Esophagus squamous epithelium (tissue), 5 donors: ENCODE measurements at regions not wholly inside any gene's neighbourhood (a gene's known extent, or its start where the extent isn't known, plus 50 kb on each side); places are given as distances from the start of the nearest gene placed in this dataset.

Source experiments
- DNase-seq: peaks from one replicate; lab custom pipeline; 2025; lab: John Stamatoyannopoulos, UW
- H3K27ac ChIP-seq, 4 donors: fragments of 200-600 bp; sonication (generic); one replicate each; pipeline ENCODE4 v1.5.1; 2016 to 2019; ENCODE audit warnings: mild to moderate bottlenecking in 1 of 4
- H3K27me3 ChIP-seq, 4 donors: fragments of 200-600 bp; sonication (generic); 1 replicate in 3 of 4; 2 replicates in 1 of 4; pipeline versions ENCODE4 v1.5.1 to v1.6.0; 2017 to 2021; ENCODE audit warnings: antibody characterized with exemption in 1 of 4
- H3K36me3 ChIP-seq, 3 donors: fragments of 200-600 bp; sonication (generic); one replicate each; pipeline ENCODE4 v1.5.1; 2016 to 2019
- H3K4me1 ChIP-seq, 3 donors: fragments of 200-600 bp; sonication (generic); one replicate each; pipeline ENCODE4 v1.5.1; 2017 to 2019
- H3K4me3 ChIP-seq, 4 donors: fragments of 200-600 bp; sonication (generic); 1 replicate in 3 of 4; 2 replicates in 1 of 4; pipeline ENCODE4 v1.5.1; 2016 to 2019; ENCODE audit warnings: mild to moderate bottlenecking in 2 of 4, moderate library complexity in 1 of 4
- H3K9me3 ChIP-seq, 3 donors: fragments of 200-600 bp; sonication (generic); one replicate each; pipeline ENCODE4 v1.5.1; 2016 to 2019
- POLR2A ChIP-seq, 4 donors: fragments of 450-650 bp; IDR thresholded peaks; one replicate each; pipeline ENCODE4 v1.6.1; 2017; ENCODE audit warnings: antibody characterized with exemption in 4 of 4, mild to moderate bottlenecking in 4 of 4, moderate library complexity in 3 of 4
- WGBS, 2 donors: methylation state at CpG; one replicate each; pipeline ENCODE4 v1.1.5; 2018; 5-methylcytosine and 5-hydroxymethylcytosine counted together
- intact Hi-C: fragments of 100-400 bp; cut with DNase I; formaldehyde crosslinking; loops from one replicate; pipeline ENCODE4 v1.15.0; 2022
- small RNA-seq, 4 donors: library from RNA; depleted of rRNA; stranded (forward); fragments of <200 nt; gene quantifications; one replicate each; pipeline ENCODE3, GENCODE V24; 2016
- TF ChIP-seq, protein P1 (sequence below), 6 experiments: fragments of 450-650 bp in 4 of 6; fragments of 200-600 bp in 2 of 6; sonication (generic) in 2 of 6; IDR thresholded peaks; one replicate each; pipeline ENCODE4 v1.5.1; 2016 to 2019; ENCODE audit warnings: antibody characterized with exemption in 6 of 6, mild to moderate bottlenecking in 4 of 6, moderate library complexity in 4 of 6
- donor health status: DM: yes; HTN: yes; CAD: no.

DNA sequence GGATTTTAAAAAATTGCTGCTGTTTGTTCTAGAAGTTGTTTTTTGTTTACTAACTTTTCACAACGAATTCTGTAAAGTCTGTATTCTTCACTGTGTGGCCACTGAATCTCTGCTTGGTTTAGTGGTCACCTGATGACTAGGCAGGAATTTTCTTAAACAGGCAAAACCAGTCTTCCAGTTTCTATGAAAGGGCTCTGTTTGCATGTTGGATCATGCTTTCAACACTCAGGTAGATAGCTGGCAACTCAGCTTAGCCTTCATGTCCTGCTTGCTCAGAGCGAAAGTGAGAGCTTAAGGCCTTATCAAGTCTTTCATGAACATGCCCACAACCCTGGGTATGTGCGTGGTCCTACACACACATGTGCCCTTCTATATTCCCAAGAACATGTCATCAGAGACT, 52.4 kb upstream of the CCDC190 start:
- Histone ChIP-seq H3K4me1 (peaks cover 4 to 26% (median 8%) of the 10 kb centered on the region in 3 donors), H3K27me3 (no peaks in the 10 kb centered on the region), H3K9me3 (peaks cover 0 to 14% (median 8%) of the 10 kb centered on the region in 3 donors), H3K4me3 (no peak overlapping the region), H3K27ac (peak overlapping the region; percentile 77 to 89 (median 80)), H3K36me3 (no peaks in the 10 kb centered on the region)
- intact Hi-C loops = no loop called here
- no peak for TF ChIP-seq POLR2A (IDR thresholded peaks at IDR 0.05)
- TF ChIP-seq, protein P1, sequence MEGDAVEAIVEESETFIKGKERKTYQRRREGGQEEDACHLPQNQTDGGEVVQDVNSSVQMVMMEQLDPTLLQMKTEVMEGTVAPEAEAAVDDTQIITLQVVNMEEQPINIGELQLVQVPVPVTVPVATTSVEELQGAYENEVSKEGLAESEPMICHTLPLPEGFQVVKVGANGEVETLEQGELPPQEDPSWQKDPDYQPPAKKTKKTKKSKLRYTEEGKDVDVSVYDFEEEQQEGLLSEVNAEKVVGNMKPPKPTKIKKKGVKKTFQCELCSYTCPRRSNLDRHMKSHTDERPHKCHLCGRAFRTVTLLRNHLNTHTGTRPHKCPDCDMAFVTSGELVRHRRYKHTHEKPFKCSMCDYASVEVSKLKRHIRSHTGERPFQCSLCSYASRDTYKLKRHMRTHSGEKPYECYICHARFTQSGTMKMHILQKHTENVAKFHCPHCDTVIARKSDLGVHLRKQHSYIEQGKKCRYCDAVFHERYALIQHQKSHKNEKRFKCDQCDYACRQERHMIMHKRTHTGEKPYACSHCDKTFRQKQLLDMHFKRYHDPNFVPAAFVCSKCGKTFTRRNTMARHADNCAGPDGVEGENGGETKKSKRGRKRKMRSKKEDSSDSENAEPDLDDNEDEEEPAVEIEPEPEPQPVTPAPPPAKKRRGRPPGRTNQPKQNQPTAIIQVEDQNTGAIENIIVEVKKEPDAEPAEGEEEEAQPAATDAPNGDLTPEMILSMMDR (IDR thresholded peaks at IDR 0.05) = no peak
- no peak for DNase-seq
- 38 to 50% methylated on average over 3 of the region's 3 CpGs for WGBS, 2 donors

DNA sequence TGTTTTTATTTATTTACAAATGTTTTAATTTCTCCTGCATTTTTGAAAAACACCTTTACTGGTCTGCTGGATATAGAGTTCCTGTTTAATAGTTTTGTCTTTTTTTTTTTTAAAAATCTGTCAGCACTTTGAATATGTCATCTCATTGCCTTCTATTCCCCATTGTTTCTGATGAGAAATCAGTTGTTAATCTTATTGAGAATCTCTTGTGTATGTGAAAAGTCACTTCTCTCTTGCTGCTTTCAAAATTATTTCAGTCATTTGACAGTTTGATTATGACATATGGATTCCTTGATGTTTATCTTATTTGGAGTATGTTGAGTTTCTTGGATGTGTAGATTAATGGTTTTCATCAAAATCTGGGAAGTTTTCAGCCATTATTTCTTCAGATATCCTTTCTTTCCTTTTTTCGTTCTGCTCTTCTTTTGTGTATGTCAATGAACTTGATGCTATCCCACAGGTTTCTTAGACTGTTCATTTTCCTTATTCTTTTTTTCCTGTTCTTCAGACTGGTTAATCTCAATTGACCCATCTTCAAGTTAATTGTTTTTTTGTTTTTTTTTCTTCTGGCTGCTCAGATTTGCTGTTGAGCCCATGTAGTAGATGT, 51.2 kb upstream of the CCDC190 start:
- 32 to 88% methylated on average over 1 of the region's 1 CpG for WGBS, 2 donors
- no peak overlapping the region for H3K4me3 ChIP-seq
- TF ChIP-seq POLR2A (IDR thresholded peaks at IDR 0.05) = no peak
- TF ChIP-seq, protein P1 (IDR thresholded peaks at IDR 0.05) = no peak
- H3K27ac ChIP-seq = peak overlapping the region in 3 of 4 donors; percentile 77 to 89 (median 81)
- intact Hi-C loops = no loop called here
- no peaks in the 10 kb centered on the region for H3K27me3 ChIP-seq
- H3K9me3 ChIP-seq = peaks cover 0 to 14% (median 8%) of the 10 kb centered on the region in 3 donors
- H3K36me3 ChIP-seq = no peaks in the 10 kb centered on the region
- peaks cover 4 to 26% (median 8%) of the 10 kb centered on the region in 3 donors for H3K4me1 ChIP-seq
- no peak for DNase-seq

Small RNA genes lying in the stretch of these regions (small RNA-seq; reads per million reads assigned to genes)
- gene AL392003.1 = 0 to 0.15 (median 0) reads per million in 4 donors
